B cell (primary cell): ENCODE measurements at regions not wholly inside any gene's neighbourhood (a gene's known extent, or its start where the extent isn't known, plus 50 kb on each side); places are given as distances from the start of the nearest gene placed in this dataset.
A peak's percentile ranks its signal among the peaks of the same experiment; 100 is the strongest.

Experiments
- ATAC-seq: fragments of 200-7000 bp; cut with Tn5 transposase; one replicate; pipeline ENCODE4 v1.10.0; 2021; ENCODE audit warnings: low read depth, mild to moderate bottlenecking, moderate number of reproducible peaks, moderate library complexity
- CTCF ChIA-PET: fragments of 350-600 bp; sonication (Branson Sonifier 250); formaldehyde crosslinking; loops from one replicate; lab custom pipeline; 2021; ENCODE audit warnings: antibody characterized with exemption, inconsistent platforms; lab: Charles Lee
- POLR2A ChIA-PET: fragments of 350-600 bp; sonication (Branson Sonifier 250); formaldehyde crosslinking; loops from one replicate; lab custom pipeline; 2021; ENCODE audit warnings: antibody characterized with exemption; lab: Charles Lee
- DNase-seq: peaks from one replicate; pipeline ENCODE4 v3.0.0; 2013
- H2AFZ ChIP-seq: 2 replicates; pipeline ENCODE4 v1.6.1; 2012; ENCODE audit warnings: mild to moderate bottlenecking, low read depth, low read length; ENCODE audit not compliant: insufficient read depth, poor library complexity, severe bottlenecking
- H3K27ac ChIP-seq, 2 donors: 1 replicate in 1 of 2; 2 replicates in 1 of 2; pipeline ENCODE4 v1.5.1; 2012 to 2013; ENCODE audit warnings: low read length in 2 of 2, mild to moderate bottlenecking in 2 of 2, moderate library complexity in 1 of 2
- H3K27me3 ChIP-seq, 4 experiments: fragments of 200-600 bp in 1 of 4; sonication (generic) in 1 of 4; replicated peaks in 1 of 4; 1 replicate in 2 of 4; 2 replicates in 2 of 4; pipeline versions ENCODE4 v1.6.1 to v1.7.0; 2013 to 2016; ENCODE audit warnings: low read length in 3 of 4, mild to moderate bottlenecking in 2 of 4, mixed read lengths in 1 of 4, moderate library complexity in 1 of 4; ENCODE audit not compliant: insufficient read depth in 4 of 4, control insufficient read depth in 3 of 4; ENCODE audit errors: control extremely low read depth in 1 of 4
- H3K36me3 ChIP-seq, 2 experiments: replicated peaks in 1 of 2; 1 replicate in 1 of 2; 2 replicates in 1 of 2; pipeline versions ENCODE4 v1.6.1 to v1.7.1; 2013; ENCODE audit warnings: low read length in 1 of 2; ENCODE audit not compliant: insufficient read depth in 2 of 2, control insufficient read depth in 1 of 2; ENCODE audit errors: control extremely low read depth in 1 of 2, extremely low read depth in 1 of 2
- H3K4me1 ChIP-seq, 2 donors: fragments of 200-600 bp in 1 of 2; sonication (generic) in 1 of 2; 1 replicate in 1 of 2; 2 replicates in 1 of 2; pipeline versions ENCODE4 v1.5.1 to v1.6.1; 2013 to 2017; ENCODE audit warnings: low read length in 2 of 2; ENCODE audit not compliant: control insufficient read depth in 2 of 2, insufficient read depth in 2 of 2
- H3K4me2 ChIP-seq: replicated peaks from 2 replicates; pipeline ENCODE3; 2012; ENCODE audit warnings: mild to moderate bottlenecking, low read depth, low read length; ENCODE audit not compliant: poor library complexity, severe bottlenecking
- H3K4me3 ChIP-seq, 5 experiments: fragments of 200-600 bp in 1 of 5; sonication (generic) in 1 of 5; 1 replicate in 3 of 5; 2 replicates in 2 of 5; pipeline versions ENCODE4 v1.5.1 to v1.7.0; 2011 to 2016; ENCODE audit warnings: low read length in 4 of 5, mild to moderate bottlenecking in 4 of 5, low read depth in 2 of 5, control low read depth in 1 of 5, moderate library complexity in 1 of 5; ENCODE audit not compliant: insufficient read depth in 1 of 5; ENCODE audit errors: control extremely low read depth in 1 of 5, extremely low read depth in 1 of 5
- H3K79me2 ChIP-seq: fragments of 200-600 bp; sonication (generic); one replicate; pipeline ENCODE4 v1.6.0; 2016; ENCODE audit warnings: low read length; ENCODE audit not compliant: control insufficient read depth, insufficient read depth
- H3K9ac ChIP-seq: fragments of 200-600 bp; sonication (generic); 2 replicates; pipeline ENCODE4 v1.6.1; 2017; ENCODE audit warnings: mild to moderate bottlenecking, low read length, moderate library complexity
- H3K9me3 ChIP-seq, 3 donors: one replicate each; pipeline versions ENCODE4 v1.6.1 to v1.7.1; 2013; ENCODE audit warnings: low read length in 2 of 3; ENCODE audit not compliant: control insufficient read depth in 2 of 3, insufficient read depth in 1 of 3; ENCODE audit errors: control extremely low read depth in 1 of 3
- H4K20me1 ChIP-seq: 2 replicates; pipeline ENCODE4 v1.6.0; 2012; ENCODE audit warnings: mild to moderate bottlenecking, low read length; ENCODE audit not compliant: insufficient read depth, control insufficient read depth, poor library complexity, severe bottlenecking
- H3K27ac Mint-ChIP-seq: one replicate; pipeline ENCODE4 v1.8.0; 2021; ENCODE audit warnings: mixed read lengths
- H3K27me3 Mint-ChIP-seq: one replicate; pipeline ENCODE4 v1.8.0; 2021; ENCODE audit warnings: mixed read lengths
- H3K4me1 Mint-ChIP-seq: one replicate; pipeline ENCODE4 v1.8.0; 2021; ENCODE audit warnings: mixed read lengths
- H3K4me3 Mint-ChIP-seq: one replicate; pipeline ENCODE4 v1.8.0; 2021; ENCODE audit warnings: mixed read lengths
- H3K9me3 Mint-ChIP-seq: one replicate; pipeline ENCODE4 v1.8.0; 2022; ENCODE audit warnings: mixed read lengths; ENCODE audit not compliant: insufficient read depth
- EZH2 ChIP-seq: IDR thresholded peaks from 2 replicates; pipeline ENCODE4 v1.6.1; 2012; ENCODE audit warnings: borderline replicate concordance, low read depth, mild to moderate bottlenecking, moderate library complexity, low read length; ENCODE audit not compliant: insufficient read depth, poor library complexity, severe bottlenecking
- WGBS: methylation state at CpG from one replicate; pipeline ENCODE4 v1.1.5; 2013; ENCODE audit warnings: missing lambda C conversion rate; ENCODE audit not compliant: insufficient coverage; 5-methylcytosine and 5-hydroxymethylcytosine counted together
- intact Hi-C: fragments of 100-400 bp; cut with micrococcal nuclease; formaldehyde crosslinking; loops from one replicate; pipeline ENCODE4 v1.10.0; 2022
- TF ChIP-seq, protein P1 (sequence below): fragments of 200-600 bp; IDR thresholded peaks from one replicate; pipeline ENCODE4 v1.8.0; 2022; ENCODE audit warnings: antibody characterized with exemption, mild to moderate bottlenecking

DNA sequence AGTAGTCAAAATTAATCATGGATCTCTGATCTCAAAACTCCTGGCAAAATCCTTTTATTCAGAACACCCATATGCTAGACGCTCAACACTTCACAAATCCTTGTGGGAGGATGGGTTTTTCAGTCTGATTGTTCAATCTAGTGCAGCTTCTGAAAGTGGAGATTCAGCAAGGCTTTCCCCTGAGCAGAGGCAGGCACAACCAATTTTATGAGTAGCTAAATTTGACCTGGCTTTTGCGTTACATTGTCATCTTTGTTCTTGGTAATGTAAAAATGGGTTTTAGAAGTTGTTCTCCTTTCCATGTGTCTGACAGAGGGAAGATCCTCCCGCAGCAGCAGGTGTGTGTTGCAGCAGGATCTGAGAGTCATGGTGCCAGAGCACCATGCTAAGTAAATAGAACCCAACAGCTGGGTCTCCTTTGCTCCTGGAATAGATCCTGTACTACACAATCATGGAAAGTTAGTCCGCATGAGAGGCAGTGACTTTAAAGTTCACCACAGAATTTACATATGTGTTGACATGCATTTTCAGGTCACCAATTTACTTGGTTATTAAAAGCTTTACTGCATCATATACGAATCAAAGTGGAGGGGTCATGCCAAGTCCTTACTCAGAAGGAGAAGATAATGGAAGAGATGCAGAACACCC, 70.1 kb upstream of the MEF2C start:
- H3K9me3 Mint-ChIP-seq: no peaks in the 10 kb centered on the region
- TF ChIP-seq, protein P1, sequence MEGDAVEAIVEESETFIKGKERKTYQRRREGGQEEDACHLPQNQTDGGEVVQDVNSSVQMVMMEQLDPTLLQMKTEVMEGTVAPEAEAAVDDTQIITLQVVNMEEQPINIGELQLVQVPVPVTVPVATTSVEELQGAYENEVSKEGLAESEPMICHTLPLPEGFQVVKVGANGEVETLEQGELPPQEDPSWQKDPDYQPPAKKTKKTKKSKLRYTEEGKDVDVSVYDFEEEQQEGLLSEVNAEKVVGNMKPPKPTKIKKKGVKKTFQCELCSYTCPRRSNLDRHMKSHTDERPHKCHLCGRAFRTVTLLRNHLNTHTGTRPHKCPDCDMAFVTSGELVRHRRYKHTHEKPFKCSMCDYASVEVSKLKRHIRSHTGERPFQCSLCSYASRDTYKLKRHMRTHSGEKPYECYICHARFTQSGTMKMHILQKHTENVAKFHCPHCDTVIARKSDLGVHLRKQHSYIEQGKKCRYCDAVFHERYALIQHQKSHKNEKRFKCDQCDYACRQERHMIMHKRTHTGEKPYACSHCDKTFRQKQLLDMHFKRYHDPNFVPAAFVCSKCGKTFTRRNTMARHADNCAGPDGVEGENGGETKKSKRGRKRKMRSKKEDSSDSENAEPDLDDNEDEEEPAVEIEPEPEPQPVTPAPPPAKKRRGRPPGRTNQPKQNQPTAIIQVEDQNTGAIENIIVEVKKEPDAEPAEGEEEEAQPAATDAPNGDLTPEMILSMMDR: no peak
- no peak for TF ChIP-seq EZH2
- no peaks in the 10 kb centered on the region for H3K27me3 Mint-ChIP-seq
- intact Hi-C loops: no loop called here
- no peaks in the 10 kb centered on the region for H4K20me1 ChIP-seq
- H3K4me3 Mint-ChIP-seq: no peak overlapping the region
- no peak overlapping the region for H3K27ac ChIP-seq
- POLR2A ChIA-PET: no interaction called here
- no peaks in the 10 kb centered on the region for H3K27me3 ChIP-seq
- no peaks in the 10 kb centered on the region for H3K36me3 ChIP-seq
- H3K9ac ChIP-seq: no peak overlapping the region
- WGBS: 81% methylated on average over 2 of the region's 5 CpGs
- H3K4me2 ChIP-seq: peak overlapping the region; percentile 23
- CTCF ChIA-PET: interaction anchor here (0.5 to 1.7 kb wide), 2 partner anchors 124 to 224 kb away, joined by 3 to 4 read pairs; no protein-coding TSS in a partner anchor
- H3K79me2 ChIP-seq: no peaks in the 10 kb centered on the region
- H3K27ac Mint-ChIP-seq: no peak overlapping the region
- no peak overlapping the region for H2AFZ ChIP-seq
- peaks cover 18% of the 10 kb centered on the region for H3K4me1 Mint-ChIP-seq
- no peak for DNase-seq
- H3K4me3 ChIP-seq: no peak overlapping the region
- no peaks in the 10 kb centered on the region for H3K9me3 ChIP-seq
- H3K4me1 ChIP-seq: peaks cover 7 to 13% of the 10 kb centered on the region in 2 donors
- ATAC-seq: no peak

DNA sequence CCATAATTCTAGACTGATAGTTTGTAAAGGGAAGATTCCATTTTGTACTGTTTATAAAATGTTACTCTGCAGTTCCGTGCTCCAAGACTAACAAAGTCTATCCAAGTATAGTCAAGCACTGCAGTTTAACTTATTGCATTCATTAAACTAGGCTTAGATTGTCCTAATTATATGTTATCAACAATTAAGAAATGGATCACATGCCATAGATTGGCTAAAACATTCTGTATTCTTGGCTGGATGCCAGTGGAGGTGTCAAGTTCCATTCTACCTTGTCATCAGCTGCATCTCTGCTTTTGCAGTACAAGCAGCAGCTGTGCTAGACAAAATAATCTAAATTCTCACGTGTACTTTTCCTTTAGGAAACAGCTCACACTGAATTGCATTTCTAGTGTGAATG, 69.4 kb upstream of the MEF2C start:
- ChIA-PET POLR2A (no interaction called here), CTCF (interaction anchor here (1.7 kb wide), 1 partner anchor 223 kb away, joined by 4 read pairs; no protein-coding TSS in a partner anchor)
- Histone ChIP-seq H4K20me1 (no peaks in the 10 kb centered on the region), H3K36me3 (no peaks in the 10 kb centered on the region), H3K4me3 (no peak overlapping the region), H3K27me3 (no peaks in the 10 kb centered on the region), H3K4me2 (no peak overlapping the region), H3K4me1 (peaks cover 7 to 13% of the 10 kb centered on the region in 2 donors), H3K9ac (no peak overlapping the region), H3K79me2 (no peaks in the 10 kb centered on the region), H2AFZ (no peak overlapping the region), H3K9me3 (no peaks in the 10 kb centered on the region), H3K27ac (no peak overlapping the region)
- WGBS: no CpG with 5 or more reads among the region's 2 CpGs
- ATAC-seq (no peak), DNase-seq (no peak)
- Mint-ChIP-seq H3K4me1 (peaks cover 18% of the 10 kb centered on the region), H3K27ac (no peak overlapping the region), H3K9me3 (no peaks in the 10 kb centered on the region), H3K4me3 (no peak overlapping the region), H3K27me3 (no peaks in the 10 kb centered on the region)
- TF ChIP-seq, protein P1: no peak
- no peak for TF ChIP-seq EZH2
- intact Hi-C loops: no loop called here
